Fibroblast of lung (primary cell): ENCODE measurements at regions not wholly inside any gene's neighbourhood (a gene's known extent, or its start where the extent isn't known, plus 50 kb on each side); places are given as distances from the start of the nearest gene placed in this dataset.

ENCODE experiments used
- DNase-seq, 2 donors: peaks; one replicate each; pipeline versions ENCODE4 v3.0.0 to v3.0.0-alpha.2; 2010; ENCODE audit warnings: low read depth in 2 of 2
- H2AFZ ChIP-seq: 2 replicates; pipeline ENCODE4 v1.5.1; 2012; ENCODE audit warnings: low read length, control low read depth, inconsistent platforms
- H3K27ac ChIP-seq: 2 replicates; pipeline ENCODE4 v1.5.1; 2011; ENCODE audit warnings: low read length, control low read depth; ENCODE audit not compliant: insufficient read depth
- H3K27me3 ChIP-seq: 2 replicates; pipeline ENCODE4 v1.5.1; 2011; ENCODE audit warnings: mild to moderate bottlenecking, low read length; ENCODE audit not compliant: control insufficient read depth, insufficient read depth
- H3K36me3 ChIP-seq: 2 replicates; pipeline ENCODE4 v1.5.1; 2011; ENCODE audit warnings: low read length; ENCODE audit not compliant: control insufficient read depth, insufficient read depth
- H3K4me1 ChIP-seq: 2 replicates; pipeline ENCODE4 v1.5.1; 2011; ENCODE audit warnings: low read length; ENCODE audit not compliant: control insufficient read depth, insufficient read depth; ENCODE audit errors: extremely low read depth
- H3K4me2 ChIP-seq: 2 replicates; pipeline ENCODE4 v1.5.1; 2011; ENCODE audit warnings: low read length, control low read depth; ENCODE audit not compliant: insufficient read depth; ENCODE audit errors: extremely low read depth
- H3K4me3 ChIP-seq, 4 experiments: fragments of 200-600 bp in 1 of 4; sonication (generic) in 1 of 4; replicated peaks in 1 of 4; 2 replicates each; pipeline ENCODE4 v1.5.1; 2011 to 2016; ENCODE audit warnings: low read length in 4 of 4, low read depth in 3 of 4, mild to moderate bottlenecking in 3 of 4, control low read depth in 2 of 4, inconsistent platforms in 1 of 4, mixed read lengths in 1 of 4; ENCODE audit not compliant: insufficient read depth in 1 of 4; ENCODE audit errors: control extremely low read depth in 1 of 4
- H3K79me2 ChIP-seq: 2 replicates; pipeline ENCODE4 v1.5.1; 2012; ENCODE audit warnings: mild to moderate bottlenecking, low read length, inconsistent platforms; ENCODE audit not compliant: control insufficient read depth, insufficient read depth
- H3K9ac ChIP-seq: 2 replicates; pipeline ENCODE4 v1.5.1; 2011; ENCODE audit warnings: mild to moderate bottlenecking, low read length, control low read depth; ENCODE audit not compliant: insufficient read depth
- H3K9me3 ChIP-seq: 2 replicates; pipeline ENCODE4 v1.5.1; 2012; ENCODE audit warnings: low read depth, low read length; ENCODE audit not compliant: control insufficient read depth, insufficient read depth
- H4K20me1 ChIP-seq: 2 replicates; pipeline ENCODE4 v1.5.1; 2011; ENCODE audit warnings: low read length; ENCODE audit not compliant: control insufficient read depth, insufficient read depth; ENCODE audit errors: extremely low read depth
- EZH2 ChIP-seq: IDR thresholded peaks from 2 replicates; pipeline ENCODE4 v1.5.1; 2012; ENCODE audit warnings: low read length, control low read depth, mild to moderate bottlenecking; ENCODE audit errors: missing control alignments
- TF ChIP-seq, protein P1 (sequence below), 2 donors: IDR thresholded peaks in 1 of 2; conservative IDR thresholded peaks in 1 of 2; 1 replicate in 1 of 2; 2 replicates in 1 of 2; pipeline ENCODE4 v1.5.1; 2011 to 2012; ENCODE audit warnings: low read length in 2 of 2, control low read depth in 1 of 2, inconsistent platforms in 1 of 2, low read depth in 1 of 2, mild to moderate bottlenecking in 1 of 2

GRCh38 chr1:17990401-17990800, 117.2 kb upstream of the IGSF21 start:
- H3K36me3 ChIP-seq, result no peaks in the 10 kb centered on the region
- no peak overlapping the region for H3K4me3 ChIP-seq
- H4K20me1 ChIP-seq, result no peaks in the 10 kb centered on the region
- H3K27ac ChIP-seq, result no peak overlapping the region
- no peaks in the 10 kb centered on the region for H3K27me3 ChIP-seq
- no peaks in the 10 kb centered on the region for H3K79me2 ChIP-seq
- no peak overlapping the region for H3K4me2 ChIP-seq
- H3K4me1 ChIP-seq, result no peaks in the 10 kb centered on the region
- no peak overlapping the region for H3K9ac ChIP-seq
- TF ChIP-seq, protein P1, sequence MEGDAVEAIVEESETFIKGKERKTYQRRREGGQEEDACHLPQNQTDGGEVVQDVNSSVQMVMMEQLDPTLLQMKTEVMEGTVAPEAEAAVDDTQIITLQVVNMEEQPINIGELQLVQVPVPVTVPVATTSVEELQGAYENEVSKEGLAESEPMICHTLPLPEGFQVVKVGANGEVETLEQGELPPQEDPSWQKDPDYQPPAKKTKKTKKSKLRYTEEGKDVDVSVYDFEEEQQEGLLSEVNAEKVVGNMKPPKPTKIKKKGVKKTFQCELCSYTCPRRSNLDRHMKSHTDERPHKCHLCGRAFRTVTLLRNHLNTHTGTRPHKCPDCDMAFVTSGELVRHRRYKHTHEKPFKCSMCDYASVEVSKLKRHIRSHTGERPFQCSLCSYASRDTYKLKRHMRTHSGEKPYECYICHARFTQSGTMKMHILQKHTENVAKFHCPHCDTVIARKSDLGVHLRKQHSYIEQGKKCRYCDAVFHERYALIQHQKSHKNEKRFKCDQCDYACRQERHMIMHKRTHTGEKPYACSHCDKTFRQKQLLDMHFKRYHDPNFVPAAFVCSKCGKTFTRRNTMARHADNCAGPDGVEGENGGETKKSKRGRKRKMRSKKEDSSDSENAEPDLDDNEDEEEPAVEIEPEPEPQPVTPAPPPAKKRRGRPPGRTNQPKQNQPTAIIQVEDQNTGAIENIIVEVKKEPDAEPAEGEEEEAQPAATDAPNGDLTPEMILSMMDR (conservative IDR thresholded peaks at IDR 0.05 in 1 of 2, IDR thresholded peaks at IDR 0.05 in 1 of 2; ENCODE audit: low read depth in 1 of 2, low read length in 2 of 2), result no peak
- TF ChIP-seq EZH2, result no peak
- H2AFZ ChIP-seq, result no peak overlapping the region
- DNase-seq, result no peak
- no peaks in the 10 kb centered on the region for H3K9me3 ChIP-seq

DNA sequence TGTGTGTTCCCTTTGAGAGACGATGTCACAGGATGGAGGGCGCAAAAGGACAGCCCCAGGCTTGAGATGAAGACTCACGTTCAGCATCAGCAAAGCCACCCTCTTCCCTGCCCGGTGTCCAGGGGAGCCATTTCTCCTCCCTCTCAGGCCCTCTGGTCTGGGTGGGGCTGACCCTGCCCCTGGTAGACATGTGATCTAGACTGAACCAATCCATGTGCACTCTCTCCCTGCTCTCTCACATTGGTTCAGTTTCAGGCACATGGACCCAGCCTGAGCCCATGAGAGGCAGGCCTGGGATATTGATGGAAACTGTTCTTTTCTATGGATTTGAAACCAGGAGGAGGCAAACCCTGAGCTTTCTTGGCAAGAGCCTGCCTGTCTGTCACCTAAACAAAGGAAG, 115.6 kb upstream of the IGSF21 start:
- H3K27me3 ChIP-seq, result no peaks in the 10 kb centered on the region

GRCh38 chr1:17992800-17993199, 114.8 kb upstream of the IGSF21 start:
- no peak for TF ChIP-seq EZH2
- TF ChIP-seq, protein P1 (conservative IDR thresholded peaks at IDR 0.05 in 1 of 2, IDR thresholded peaks at IDR 0.05 in 1 of 2; ENCODE audit: low read depth in 1 of 2, low read length in 2 of 2), result no peak
- H3K4me1 ChIP-seq, result no peaks in the 10 kb centered on the region
- no peaks in the 10 kb centered on the region for H3K79me2 ChIP-seq
- H3K9ac ChIP-seq, result no peak overlapping the region
- no peak overlapping the region for H3K4me3 ChIP-seq
- H4K20me1 ChIP-seq, result no peaks in the 10 kb centered on the region
- H2AFZ ChIP-seq, result no peak overlapping the region
- H3K27me3 ChIP-seq, result no peaks in the 10 kb centered on the region
- no peaks in the 10 kb centered on the region for H3K36me3 ChIP-seq
- no peak overlapping the region for H3K4me2 ChIP-seq
- no peak for DNase-seq
- no peaks in the 10 kb centered on the region for H3K9me3 ChIP-seq
- H3K27ac ChIP-seq, result no peak overlapping the region

More for the DNA sequence above, 115.6 kb upstream of the IGSF21 start:
- no peak for DNase-seq
- TF ChIP-seq, protein P1 (conservative IDR thresholded peaks at IDR 0.05 in 1 of 2, IDR thresholded peaks at IDR 0.05 in 1 of 2; ENCODE audit: low read depth in 1 of 2, low read length in 2 of 2), result no peak
- no peak for TF ChIP-seq EZH2
- Histone ChIP-seq H3K27ac (no peak overlapping the region), H3K4me3 (no peak overlapping the region), H3K9me3 (no peaks in the 10 kb centered on the region), H3K9ac (no peak overlapping the region), H3K4me1 (no peaks in the 10 kb centered on the region), H3K36me3 (no peaks in the 10 kb centered on the region), H3K4me2 (no peak overlapping the region), H3K79me2 (no peaks in the 10 kb centered on the region), H4K20me1 (no peaks in the 10 kb centered on the region), H2AFZ (no peak overlapping the region)
